ENCODE measurements at regions not wholly inside any gene's neighbourhood (a gene's known extent, or its start where the extent isn't known, plus 50 kb on each side); places are given as distances from the start of the nearest gene placed in this dataset.

GRCh38 chr2:126531029-126531428 lies 124.9 kb upstream of the GYPC start:
- intact Hi-C loops (cut with micrococcal nuclease), result no loop called here
- DNase-seq, result no peak
- Histone ChIP-seq H3K36me3 (ENCODE audit: low read depth, low read length) (no peaks in the 10 kb centered on the region), H2AFZ (ENCODE audit: low read length) (no peak overlapping the region), H3K9me2 (replicated peaks; ENCODE audit: low read length) (no peaks in the 10 kb centered on the region), H3K4me2 (ENCODE audit: low read length) (no peak overlapping the region), H3F3A (ENCODE audit: low read length, unreplicated experiment) (no peaks in the 10 kb centered on the region), H3K4me1 (ENCODE audit: insufficient read depth, low read length) (no peaks in the 10 kb centered on the region), H3K9ac (ENCODE audit: low read length) (no peak overlapping the region), H3K9me3 (ENCODE audit: low read length) (no peaks in the 10 kb centered on the region), H3K27ac (ENCODE audit: low read length) (no peak overlapping the region), H3K4me3 (ENCODE audit: low read length) (no peak overlapping the region), H3K79me2 (ENCODE audit: low read length) (no peaks in the 10 kb centered on the region), H4K20me1 (ENCODE audit: low read length) (no peaks in the 10 kb centered on the region), H3K27me3 (ENCODE audit: low read length) (no peaks in the 10 kb centered on the region)
- CTCF ChIA-PET, result no interaction called here
- no TSS peak for BruUV-seq (replicated peaks)
- ATAC-seq, result no peak
- TF ChIP-seq EZH2phosphoT487 (IDR thresholded peaks at IDR 0.05; ENCODE audit: borderline replicate concordance, low read length) (no peak), EZH2 (IDR thresholded peaks at IDR 0.05; ENCODE audit: low read length, unreplicated experiment) (no peak), CTCF (conservative IDR thresholded peaks at IDR 0.05; ENCODE audit: low read depth, low read length) (no peak)
- POLR2A ChIA-PET (ENCODE audit: unreplicated experiment), result no interaction called here

DNA sequence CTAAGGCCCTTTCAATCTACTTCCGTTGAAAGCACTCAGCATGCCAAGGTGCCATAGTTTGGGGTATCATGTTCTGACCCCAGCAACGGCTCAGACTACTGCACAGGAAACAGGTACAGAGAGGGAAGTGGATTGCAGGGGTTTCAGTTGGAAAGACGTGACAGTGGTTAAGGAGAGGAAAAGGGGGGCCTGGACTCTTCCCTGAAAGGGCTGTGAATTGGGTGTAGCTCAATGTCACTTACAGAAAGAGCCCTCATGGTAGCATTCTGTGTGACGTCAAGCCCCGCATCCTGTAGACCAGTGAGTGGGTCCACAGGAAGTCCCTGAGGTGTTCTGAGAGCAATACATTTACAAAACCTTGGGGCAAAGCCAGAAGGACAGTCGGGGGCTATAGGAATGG lies 121.5 kb upstream of the GYPC start:
- Histone ChIP-seq H4K20me1 (ENCODE audit: low read length) (no peaks in the 10 kb centered on the region), H3F3A (ENCODE audit: low read length, unreplicated experiment) (no peaks in the 10 kb centered on the region), H3K4me3 (ENCODE audit: low read length) (no peak overlapping the region), H3K36me3 (ENCODE audit: low read depth, low read length) (no peaks in the 10 kb centered on the region), H3K79me2 (ENCODE audit: low read length) (no peaks in the 10 kb centered on the region), H3K4me1 (ENCODE audit: insufficient read depth, low read length) (no peaks in the 10 kb centered on the region), H3K9me3 (ENCODE audit: low read length) (no peaks in the 10 kb centered on the region), H3K4me2 (ENCODE audit: low read length) (no peak overlapping the region), H3K9ac (ENCODE audit: low read length) (no peak overlapping the region), H3K27ac (ENCODE audit: low read length) (no peak overlapping the region), H3K9me2 (replicated peaks; ENCODE audit: low read length) (no peaks in the 10 kb centered on the region), H2AFZ (ENCODE audit: low read length) (no peak overlapping the region), H3K27me3 (ENCODE audit: low read length) (no peaks in the 10 kb centered on the region)
- intact Hi-C loops (cut with micrococcal nuclease), result no loop called here
- CTCF ChIA-PET, result no interaction called here
- POLR2A ChIA-PET (ENCODE audit: unreplicated experiment), result no interaction called here
- no TSS peak for BruUV-seq (replicated peaks)
- ATAC-seq (no peak), DNase-seq (no peak)
- TF ChIP-seq EZH2 (IDR thresholded peaks at IDR 0.05; ENCODE audit: low read length, unreplicated experiment), result no peak
- no peak for TF ChIP-seq CTCF (conservative IDR thresholded peaks at IDR 0.05; ENCODE audit: low read depth, low read length)
- TF ChIP-seq EZH2phosphoT487 (IDR thresholded peaks at IDR 0.05; ENCODE audit: borderline replicate concordance, low read length), result no peak

- intact Hi-C loops (cut with micrococcal nuclease), result no loop called here
- Histone ChIP-seq H3K4me3 (ENCODE audit: low read length) (no peak overlapping the region), H3K4me1 (ENCODE audit: insufficient read depth, low read length) (no peaks in the 10 kb centered on the region), H2AFZ (ENCODE audit: low read length) (no peak overlapping the region), H3K79me2 (ENCODE audit: low read length) (no peaks in the 10 kb centered on the region), H3F3A (ENCODE audit: low read length, unreplicated experiment) (no peaks in the 10 kb centered on the region), H3K27ac (ENCODE audit: low read length) (no peak overlapping the region), H3K9me2 (replicated peaks; ENCODE audit: low read length) (no peaks in the 10 kb centered on the region), H3K9ac (ENCODE audit: low read length) (no peak overlapping the region), H3K9me3 (ENCODE audit: low read length) (no peaks in the 10 kb centered on the region), H3K27me3 (ENCODE audit: low read length) (no peaks in the 10 kb centered on the region), H4K20me1 (ENCODE audit: low read length) (no peaks in the 10 kb centered on the region), H3K4me2 (ENCODE audit: low read length) (no peak overlapping the region), H3K36me3 (ENCODE audit: low read depth, low read length) (no peaks in the 10 kb centered on the region)
- no TSS peak for BruUV-seq (replicated peaks)
- CTCF ChIA-PET, result no interaction called here
- POLR2A ChIA-PET (ENCODE audit: unreplicated experiment), result no interaction called here
- ATAC-seq (no peak), DNase-seq (no peak)
- no peak for TF ChIP-seq CTCF (conservative IDR thresholded peaks at IDR 0.05; ENCODE audit: low read depth, low read length)
- no peak for TF ChIP-seq EZH2 (IDR thresholded peaks at IDR 0.05; ENCODE audit: low read length, unreplicated experiment)
- TF ChIP-seq EZH2phosphoT487 (IDR thresholded peaks at IDR 0.05; ENCODE audit: borderline replicate concordance, low read length), result no peak
Measured at GRCh38 chr2:126535408-126535807, 120.5 kb upstream of the GYPC start.
